ENCODE measurements at regions not wholly inside any gene's neighbourhood (a gene's known extent, or its start where the extent isn't known, plus 50 kb on each side); places are given as distances from the start of the nearest gene placed in this dataset.
"Not testable (repeated sequence)": the region's sequence is repeated elsewhere in the genome, so short reads cannot be mapped to it uniquely, and the experiment has no call there.

DNA sequence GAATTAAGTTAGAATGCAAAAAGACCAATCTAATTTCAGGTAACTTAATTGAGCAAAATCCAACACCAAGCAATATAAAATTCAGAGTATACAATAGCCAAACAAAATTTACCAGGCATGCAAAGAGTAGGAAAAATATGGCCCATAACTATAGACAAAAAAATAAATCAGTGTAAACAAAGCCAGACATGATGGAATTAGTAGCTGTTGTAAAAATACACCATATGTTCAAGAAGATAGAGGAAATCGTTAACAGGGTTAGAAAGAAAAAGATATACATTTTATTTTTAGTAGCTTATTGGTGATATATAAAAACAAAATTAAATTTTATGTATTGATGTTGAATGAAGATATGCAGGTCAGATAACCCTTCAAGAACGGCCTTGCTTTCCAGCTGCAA lies 621.1 kb upstream of the MIR17HG start:
- DNase-seq, result no peak

DNA sequence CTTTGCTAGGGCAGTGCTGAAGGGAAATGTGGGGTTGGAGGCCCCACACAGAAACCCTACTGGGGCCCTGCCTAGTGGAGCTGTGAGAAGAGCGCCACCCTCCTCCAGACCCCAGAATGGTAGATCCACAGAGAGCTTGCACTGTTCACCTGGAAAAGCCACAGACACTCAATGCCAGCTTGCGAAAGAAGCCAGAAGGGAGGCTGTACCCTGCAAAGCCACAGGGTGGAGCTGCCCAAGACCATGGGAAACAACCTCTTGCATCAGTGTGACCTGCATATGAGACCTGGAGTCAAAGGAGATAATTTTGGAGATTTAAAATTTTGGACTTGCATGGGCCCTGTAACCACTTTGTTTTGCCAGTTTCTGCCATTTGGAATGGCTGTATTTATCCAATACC lies 615.4 kb upstream of the MIR17HG start:
- no peak for DNase-seq

DNA sequence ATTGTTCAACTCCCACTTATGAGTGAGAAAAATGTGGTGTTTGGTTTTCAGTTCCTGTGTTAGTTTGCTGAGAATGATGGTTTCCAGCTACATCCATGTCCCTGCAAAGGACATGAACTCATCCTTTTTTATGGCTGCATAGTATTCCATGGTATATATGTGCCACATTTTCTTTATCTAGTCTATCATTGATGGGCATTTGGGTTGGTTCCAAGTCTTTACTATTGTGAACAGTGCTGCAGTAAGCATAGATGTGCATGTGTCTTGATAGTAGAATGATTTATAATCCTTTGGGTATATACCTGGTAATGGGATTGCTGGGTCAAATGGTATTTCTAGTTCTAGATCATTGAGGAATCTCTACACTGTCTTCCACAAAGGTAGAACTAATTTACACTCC lies 613.0 kb upstream of the MIR17HG start:
- not testable (repeated sequence) for DNase-seq

DNA sequence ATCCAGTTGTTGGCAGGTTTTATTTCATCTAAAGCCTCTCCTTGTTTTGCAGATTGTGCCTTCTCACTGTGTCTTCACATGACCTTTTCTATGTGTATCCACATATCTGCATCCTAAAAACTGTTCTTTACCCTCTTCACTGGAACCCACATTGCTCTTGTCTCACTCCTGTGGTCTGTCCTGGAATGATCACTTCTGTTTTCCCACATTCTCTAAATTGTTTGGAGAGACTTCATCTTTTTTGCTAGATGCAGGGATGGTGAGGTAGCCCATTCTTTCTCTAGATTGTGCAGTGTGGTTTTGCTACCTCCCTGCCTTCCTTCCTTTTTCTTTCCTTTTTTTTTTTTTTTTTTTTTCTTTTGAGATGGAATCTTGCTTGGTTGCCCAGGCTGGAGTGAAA lies 608.6 kb upstream of the MIR17HG start:
- no peak for DNase-seq

DNA sequence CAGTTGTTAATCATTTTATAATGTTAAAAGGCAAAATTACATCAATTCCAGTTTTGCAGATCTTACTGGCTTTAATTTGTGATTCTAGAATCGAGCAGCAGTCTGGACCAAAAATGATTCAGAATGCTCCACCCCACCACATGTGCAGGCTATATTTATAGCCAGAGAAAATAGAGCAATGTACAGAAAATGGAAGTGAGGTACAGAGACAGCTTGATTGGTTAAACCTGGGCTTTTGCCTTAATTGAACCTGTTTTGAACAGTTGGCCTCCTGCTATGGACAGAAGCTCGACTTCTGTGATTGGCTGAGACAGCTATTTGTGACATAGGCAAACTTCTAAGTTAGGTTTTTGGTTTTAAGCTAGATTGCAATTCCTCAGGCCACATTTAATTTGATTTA lies 607.4 kb upstream of the MIR17HG start:
- no peak for DNase-seq

DNA sequence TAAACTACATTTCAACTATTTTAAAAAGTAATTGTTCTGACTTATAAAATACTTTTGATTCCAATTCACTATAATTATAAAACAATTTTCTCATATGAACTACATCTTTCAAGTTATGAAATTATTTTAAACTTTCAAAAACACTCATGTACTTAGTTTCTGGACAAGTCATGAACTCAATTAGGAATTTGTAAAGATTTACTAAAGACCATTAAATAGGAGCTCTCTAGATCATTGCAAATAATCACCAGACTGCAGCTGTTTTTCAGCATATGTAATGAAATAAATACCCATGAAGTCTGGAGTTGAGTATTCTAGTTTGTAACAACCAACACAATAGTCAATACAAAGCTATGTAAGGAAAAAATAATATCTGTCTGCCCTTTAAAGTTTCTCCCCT lies 605.1 kb upstream of the MIR17HG start:
- no peak for DNase-seq

DNA sequence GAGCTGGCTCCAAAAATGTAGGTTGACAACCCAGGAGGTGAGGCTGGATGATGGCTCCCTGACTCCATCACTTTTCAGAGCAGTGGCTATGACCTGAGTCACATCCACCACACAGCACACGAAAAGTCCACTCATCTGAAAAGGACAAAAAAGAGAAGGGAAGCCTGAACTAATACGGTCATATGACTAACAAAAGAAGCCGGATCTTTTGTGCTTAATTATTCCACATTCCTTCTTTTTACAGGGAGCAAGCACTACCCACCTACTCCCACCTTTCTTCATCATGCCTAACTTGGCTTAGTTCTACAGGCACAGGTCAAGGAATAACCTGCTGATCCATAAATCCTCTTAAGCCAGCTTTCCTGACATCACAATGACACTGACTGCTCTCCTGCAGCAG lies 601.3 kb upstream of the MIR17HG start:
- no peak for DNase-seq

DNA sequence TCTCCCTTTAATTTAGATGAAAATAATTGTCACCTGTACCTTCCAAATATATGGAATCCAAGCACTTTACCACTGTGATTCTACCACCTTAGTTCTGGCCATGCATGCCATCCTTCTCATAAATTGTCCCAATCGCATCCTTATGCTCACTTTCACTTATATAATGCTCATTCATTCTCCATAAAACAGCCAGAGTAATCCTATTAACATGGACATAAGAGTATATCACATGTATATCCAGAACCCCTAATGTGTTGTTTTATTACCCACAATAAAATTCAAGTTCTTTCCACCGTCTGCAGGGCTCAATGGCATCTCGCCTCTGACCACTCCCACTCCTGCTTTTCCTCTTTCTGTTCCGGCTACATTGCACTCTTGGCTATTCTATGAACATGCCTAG lies 597.5 kb upstream of the MIR17HG start:
- DNase-seq, result no peak

DNA sequence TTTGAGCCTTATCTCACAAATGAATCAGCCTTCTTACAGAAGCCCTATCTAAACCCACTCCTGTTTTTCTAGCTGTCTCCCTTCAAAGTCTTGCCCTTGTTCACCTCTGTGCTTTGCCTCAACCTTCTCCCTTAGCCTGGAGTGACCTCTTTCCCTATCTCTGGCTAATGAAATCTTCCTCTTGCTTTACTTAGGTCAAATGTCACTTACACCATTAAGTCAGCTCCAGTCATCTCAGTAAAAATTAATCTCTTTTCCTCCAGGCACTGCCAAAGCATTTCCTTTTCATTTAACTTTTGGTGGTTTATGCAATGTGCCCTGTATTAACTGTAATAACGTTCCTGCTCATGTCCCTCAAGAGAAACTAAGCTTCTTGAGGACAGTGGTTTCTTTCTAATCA lies 596.5 kb upstream of the MIR17HG start:
- DNase-seq, result no peak

DNA sequence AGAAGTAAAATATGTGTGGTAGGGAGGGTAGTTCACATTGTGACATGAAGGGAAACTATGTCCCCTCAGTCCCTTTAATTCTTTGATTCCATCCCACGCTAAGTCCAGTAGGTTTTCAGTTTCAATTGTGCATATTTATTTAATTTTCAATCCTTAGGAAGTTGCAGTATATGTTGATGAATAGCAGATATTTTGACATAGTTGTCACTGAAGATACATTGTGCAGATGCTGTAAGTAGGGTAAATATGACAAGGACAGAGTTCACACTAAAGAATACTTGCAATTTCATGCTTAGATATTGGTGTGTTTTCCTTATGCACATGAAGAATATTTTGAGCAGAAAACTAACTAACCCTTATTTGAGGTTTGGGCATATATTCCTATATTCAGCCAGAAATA lies 595.4 kb upstream of the MIR17HG start:
- DNase-seq, result no peak

DNA sequence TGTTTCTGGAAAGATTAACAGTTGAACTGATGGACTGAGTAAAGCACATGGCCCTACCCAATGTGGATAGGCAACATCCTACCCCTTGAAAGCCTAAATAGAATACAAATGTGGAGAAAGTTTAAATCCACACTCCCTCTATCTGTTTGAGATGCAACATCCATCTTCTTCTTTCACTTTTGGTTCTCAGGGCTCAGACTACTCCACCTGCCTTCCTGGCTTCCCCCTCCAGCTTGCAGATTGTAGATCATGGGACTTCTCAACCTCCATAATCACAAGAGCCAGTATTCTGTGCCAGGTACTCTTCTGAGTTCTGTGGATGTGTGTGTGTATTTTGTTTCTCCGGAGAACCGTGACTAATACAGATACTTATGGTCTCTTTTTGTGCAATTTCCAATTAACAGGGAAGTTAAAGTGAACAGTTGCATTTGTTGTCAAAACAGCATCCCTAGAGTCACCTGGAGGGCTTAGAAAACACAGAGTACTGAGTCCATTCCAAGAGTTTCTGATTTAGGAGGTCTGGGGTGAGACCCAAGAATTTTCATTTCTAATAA lies 590.3 kb upstream of the MIR17HG start:
- DNase-seq, result no peak

DNA sequence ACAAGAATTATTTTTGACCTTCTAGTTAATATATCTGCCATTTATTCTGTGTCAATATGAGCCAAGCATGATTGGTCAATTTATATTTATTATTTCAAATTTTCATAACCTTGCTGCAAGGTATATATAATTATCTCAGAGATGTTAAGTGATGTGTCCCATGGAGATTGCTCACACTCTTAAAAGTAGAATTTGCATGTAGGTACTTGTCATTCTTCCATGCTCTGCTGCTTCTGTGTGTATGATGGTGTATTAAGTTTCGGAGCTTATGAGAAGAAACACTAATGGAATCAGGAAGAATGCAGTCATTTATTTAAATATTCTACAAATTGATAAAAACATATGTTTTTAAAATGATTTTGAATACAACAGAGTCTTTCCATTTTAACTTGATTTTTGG lies 586.8 kb upstream of the MIR17HG start:
- no peak for DNase-seq

DNA sequence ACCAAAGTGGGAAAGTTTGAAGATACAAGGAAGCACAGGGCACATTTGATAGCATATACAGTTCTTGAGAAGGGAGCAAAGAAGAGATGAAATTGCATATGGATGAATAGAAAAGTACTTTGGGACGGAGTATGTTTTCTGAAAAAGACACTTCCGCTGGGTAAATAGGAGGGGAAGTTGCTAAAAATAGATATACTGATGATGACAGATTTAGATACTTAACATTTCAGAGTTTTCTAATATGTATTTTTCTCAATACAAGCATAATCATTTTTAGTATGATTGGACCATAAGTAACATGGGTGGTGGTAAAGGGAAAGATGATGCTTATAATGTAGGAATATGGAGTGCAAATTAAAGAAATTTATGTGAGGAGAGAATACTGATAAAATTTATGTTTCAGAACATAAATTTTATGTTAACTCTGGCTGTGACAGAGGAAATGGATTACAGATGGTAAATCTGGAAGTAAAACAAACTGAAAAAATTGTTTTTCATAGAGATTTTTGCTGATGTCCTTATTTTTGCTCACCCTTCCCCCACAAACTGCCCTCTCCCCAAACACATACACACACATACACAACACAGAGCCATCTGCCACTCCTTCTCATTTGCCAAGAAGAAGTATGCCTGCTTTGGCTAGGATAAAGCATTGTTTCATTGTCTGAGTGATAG lies 583.9 kb upstream of the MIR17HG start:
- no peak for DNase-seq

DNA sequence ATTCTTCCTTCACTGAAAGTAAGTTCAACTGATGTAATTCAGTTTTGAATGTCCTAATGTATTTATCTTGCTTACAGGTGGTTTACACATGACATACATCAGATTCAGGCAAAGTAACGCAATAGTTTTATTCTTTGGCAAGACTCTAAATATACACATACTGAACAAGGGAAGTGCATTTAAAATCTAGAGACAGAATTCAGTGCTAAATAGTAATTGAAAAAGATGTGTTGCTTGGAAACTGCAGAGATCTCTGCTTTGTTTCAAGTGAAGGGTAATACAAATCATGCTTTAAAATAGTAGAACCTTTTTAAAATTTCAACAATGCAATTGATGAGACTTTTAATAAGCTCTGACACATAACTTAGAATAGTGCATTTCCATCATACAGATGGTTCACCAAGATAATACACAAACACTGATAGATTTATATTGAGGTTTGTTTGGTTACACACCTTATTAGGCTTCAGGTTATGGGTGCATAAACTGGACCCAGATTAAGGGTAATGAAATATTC lies 581.0 kb upstream of the MIR17HG start:
- DNase-seq, result no peak

DNA sequence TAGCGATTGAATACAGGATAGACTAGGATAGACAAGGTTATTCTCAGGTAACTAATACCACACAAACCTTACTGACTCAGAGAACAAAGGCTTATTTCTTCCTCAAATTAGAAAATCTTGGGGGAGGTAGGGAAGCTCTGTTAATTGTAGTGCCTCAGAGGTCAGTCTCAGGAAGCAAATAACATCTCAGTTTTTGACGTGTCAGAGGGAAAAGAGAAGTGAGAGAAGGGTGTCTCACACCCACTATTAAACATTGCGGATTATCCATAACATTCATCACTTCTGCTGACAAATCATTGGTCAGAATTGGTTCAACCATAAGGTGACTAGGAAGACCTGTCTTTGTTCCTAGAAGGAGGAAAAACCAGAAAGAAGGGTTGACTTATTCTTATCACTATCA lies 579.4 kb upstream of the MIR17HG start:
- no peak for DNase-seq

DNA sequence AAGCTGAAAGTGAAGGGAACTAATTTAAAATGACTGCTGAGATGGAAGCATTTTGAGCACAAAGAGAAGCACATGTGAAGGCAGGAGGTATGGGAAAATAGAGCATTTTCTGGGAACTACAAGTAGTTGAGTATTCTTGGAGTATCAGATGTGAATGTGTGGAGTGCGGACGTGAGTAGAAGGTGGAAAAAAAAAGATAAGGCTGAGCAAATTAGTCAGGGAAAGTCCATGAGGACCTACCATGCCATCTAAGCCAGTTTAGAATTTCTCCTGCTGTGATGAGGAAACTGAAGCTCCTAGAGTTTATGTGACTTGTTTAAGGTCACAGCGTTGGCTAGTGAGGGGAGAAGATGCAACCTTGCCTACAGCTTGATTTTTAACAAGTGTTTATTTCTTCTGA lies 578.1 kb upstream of the MIR17HG start:
- no peak for DNase-seq

DNA sequence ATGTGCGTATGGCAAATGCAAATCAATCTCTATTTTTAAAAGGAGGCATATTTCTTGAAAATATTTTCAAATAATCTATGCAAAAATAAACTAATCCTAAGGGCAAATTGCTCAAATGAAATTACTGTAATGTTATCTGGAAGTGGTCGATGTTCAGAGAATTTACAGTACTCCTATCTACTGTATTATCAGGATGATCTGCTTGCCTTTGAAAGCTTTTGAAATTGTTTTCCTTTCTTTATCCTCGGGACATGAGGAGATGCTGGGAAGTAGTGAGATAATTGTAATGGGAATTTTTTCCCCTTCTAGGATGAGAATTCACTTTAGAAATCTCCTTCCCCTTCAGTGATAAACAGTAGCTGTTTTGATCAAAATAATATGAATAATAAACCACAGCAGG lies 577.2 kb upstream of the MIR17HG start:
- DNase-seq, result no peak

DNA sequence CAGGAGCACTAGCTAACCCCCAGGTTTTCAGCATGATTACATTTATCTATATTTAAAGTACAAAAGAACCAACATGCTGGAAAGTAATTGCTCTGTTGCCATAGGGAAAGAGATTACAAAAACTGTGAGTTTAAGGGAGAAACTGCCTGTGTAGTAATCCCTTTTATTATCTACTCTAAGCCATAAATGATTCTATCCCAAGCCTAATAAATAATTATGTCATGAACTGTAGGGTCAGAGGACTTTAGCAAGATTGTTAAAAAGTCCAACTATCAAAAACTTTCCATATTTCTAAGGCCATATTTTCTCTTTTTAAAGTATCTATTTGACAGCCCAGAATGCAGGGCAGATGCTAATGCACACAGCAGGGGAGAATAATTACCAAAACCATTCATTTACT lies 573.8 kb upstream of the MIR17HG start:
- no peak for DNase-seq

DNA sequence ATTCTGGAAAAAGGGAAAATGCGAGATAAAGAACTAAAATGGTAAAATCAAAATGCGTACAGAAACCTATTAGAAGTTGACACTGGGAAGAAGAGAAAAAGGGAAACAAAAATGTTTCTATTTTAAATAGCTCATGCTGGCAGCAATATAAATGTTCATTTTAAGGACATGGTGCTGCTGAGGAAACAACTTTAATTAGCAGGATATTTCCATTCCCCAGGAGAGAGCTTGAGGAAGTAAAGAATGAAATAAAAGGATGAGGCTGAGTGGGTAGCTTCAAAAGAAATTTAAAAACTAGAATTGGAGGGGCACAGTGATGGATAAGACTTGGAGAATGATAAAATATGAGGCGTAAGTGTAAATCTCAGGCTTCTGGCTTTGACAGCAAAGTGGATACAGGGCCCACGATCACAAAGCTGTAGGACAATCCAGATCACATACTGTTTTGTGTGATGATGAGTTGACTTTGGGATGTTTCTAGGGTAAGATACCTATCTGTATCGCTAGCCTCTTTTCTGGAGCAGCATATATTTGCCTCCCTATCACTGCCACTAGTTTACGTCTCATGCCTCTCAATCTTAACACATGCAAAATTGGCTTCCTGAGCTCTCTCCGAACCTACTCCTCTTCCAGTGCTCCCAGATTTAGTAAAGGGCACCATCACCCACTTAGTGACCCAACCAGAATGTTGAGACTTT lies 571.3 kb upstream of the MIR17HG start:
- DNase-seq, result no peak

DNA sequence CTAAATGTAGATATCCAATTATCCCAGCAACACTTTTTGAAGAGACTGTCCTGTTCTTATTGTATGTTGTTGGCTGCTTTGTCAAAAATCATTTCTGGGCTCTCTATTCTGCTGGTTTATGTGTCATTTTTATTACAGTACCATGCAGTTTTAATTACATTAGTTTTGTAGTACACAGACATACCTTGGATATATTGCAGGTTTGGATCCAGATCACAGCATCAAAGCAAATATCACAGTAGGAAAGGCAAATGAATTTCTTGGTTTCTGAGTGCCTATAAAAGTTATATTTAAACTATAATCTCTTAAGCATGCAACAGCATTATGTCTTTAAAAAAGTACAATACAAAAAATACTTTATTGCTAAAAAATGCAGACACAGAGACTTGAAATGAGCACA lies 564.2 kb upstream of the MIR17HG start:
- no peak for DNase-seq

DNA sequence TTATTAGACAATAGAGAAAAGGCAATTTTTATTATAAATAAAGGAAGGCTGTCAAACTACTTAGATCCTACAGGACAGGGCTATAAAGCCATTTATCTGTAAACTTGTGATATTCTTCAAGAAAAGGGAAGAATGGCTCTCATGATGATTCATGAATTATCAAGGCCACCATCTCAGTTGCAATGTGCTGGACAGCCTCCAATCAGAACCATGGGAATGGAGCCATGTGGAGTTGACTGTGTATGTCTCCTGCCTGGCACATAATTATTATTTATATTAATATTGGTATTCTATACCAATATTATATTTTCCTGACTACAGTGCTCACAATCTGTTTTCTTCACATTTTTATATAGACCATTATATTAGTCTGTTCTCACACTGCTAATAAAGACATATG lies 560.5 kb upstream of the MIR17HG start:
- no peak for DNase-seq

DNA sequence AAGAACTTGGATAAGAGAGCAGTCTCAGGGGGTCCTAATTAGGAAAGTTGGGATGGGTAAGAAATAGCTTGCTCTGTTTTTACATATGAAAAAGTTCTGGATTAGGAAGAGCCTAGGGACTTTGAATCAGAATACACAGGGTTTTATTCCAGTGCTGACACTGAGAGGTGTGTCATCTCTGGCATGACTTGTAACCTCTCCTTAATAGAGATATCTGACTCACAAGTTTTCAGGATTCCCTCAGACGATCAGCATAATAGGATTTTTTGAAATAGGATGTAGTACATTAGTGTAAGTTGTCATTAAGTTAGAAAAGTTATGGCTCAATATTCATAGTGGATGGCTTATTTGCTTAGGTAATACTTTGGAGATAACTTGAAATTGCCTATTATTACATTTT lies 555.2 kb upstream of the MIR17HG start:
- DNase-seq, result no peak

DNA sequence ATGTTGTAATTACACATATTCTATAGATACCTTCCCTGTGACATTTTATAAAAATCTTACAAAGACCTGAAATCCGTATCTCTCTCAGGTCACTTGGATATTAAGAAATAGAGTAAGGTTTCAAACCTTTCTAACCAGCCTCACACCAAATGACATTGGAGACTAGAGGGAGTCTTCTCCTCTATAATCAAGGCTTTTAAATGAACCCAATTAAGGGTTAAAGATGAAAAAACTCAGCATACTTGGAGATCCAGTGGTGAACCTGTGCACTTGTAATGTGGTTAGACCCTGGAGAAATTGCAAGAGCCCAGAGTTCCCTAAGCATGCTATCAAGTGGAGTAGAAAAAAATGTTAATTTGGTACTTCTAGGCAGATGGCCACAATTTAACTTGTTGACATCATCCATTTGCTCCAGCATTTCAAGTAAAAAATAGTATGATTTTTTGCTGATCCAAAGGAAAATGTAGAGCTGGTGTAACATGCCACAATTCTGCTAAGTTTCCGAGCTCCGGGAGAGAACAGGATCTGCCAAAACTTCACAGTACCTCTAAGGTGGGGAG lies 554.1 kb upstream of the MIR17HG start:
- no peak for DNase-seq

DNA sequence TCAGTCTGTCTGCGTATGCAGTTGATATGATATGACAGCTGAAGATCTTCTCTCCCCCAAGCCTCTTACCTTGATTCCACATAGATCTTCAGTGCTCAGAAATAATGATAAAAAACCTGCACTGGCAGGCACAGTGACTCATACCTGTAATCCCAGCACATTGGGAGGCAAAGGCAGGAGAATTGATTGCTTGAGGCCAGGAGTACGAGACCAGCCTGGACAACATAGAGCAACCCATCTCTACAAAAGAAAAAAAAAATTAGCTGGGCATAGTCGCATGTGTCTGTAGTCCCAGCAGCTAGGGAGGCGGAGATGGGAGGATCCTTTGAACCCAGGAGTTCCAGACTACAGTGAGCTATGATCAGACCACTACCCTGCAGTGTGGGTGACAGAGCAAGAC lies 551.0 kb upstream of the MIR17HG start:
- no peak for DNase-seq
